NCI-H345 (cell line): ENCODE measurements at regions not wholly inside any gene's neighbourhood (a gene's known extent, or its start where the extent isn't known, plus 50 kb on each side); places are given as distances from the start of the nearest gene placed in this dataset.

Experiments used
- DNase-seq: peaks from one replicate; lab custom pipeline; 2025; lab: John Stamatoyannopoulos, UW

GRCh38 chr6:16851044-16851540, 89.8 kb upstream of the ATXN1 start:
- DNase-seq, result no peak

DNA sequence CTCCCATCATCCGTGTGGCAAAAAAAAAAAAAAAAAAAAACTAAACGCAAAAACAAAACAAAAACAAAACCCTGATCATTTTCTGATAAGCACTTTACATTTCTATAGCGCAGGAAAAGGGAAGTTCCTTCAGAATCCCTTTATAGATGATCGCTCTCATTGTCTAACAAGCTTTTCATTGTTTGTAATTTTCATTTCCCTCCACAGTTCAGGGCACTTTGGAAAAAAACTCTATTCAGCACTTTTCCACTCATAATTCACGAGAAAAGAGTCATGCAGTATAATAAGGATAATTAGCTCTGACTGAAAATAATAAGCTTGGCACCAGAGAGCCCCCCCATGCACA, 89.4 kb upstream of the ATXN1 start:
- no peak for DNase-seq

- no peak for DNase-seq
Observed at GRCh38 chr6:16849988-16850680, 88.9 kb upstream of the ATXN1 start.

DNA sequence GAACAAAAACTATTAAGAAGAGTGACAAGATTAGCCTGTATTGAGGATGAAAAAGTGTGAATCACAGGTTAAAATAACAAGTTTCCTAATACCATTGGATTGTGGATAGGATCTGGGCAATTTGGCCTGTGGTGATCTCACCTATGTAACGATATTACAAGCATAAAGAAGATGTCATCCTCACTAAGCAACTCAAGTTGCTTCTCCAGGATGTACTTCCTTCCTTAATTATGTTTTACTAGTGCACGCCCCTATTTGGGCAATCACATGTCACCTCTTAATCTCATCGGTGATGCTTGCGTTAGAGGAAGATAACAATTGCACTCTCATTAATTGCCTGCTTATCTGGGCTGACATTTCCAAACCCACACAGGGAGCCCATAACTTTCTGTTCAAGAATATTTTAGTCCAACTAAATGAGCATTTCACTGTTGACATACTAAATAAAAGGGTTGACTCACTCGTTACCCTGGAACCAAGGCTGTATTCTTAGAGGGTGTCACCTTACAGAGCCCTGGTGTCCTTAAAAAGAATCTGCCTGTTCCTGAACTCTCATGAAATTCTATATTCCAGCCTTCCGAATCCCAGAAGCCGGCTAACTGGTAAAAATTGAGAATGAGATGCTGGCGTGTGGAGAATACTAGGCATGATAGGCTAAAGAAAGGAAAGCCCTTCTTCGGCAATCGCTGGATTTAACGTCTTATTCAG, 88.2 kb upstream of the ATXN1 start:
- DNase-seq, result no peak

- DNase-seq, result no peak
Observed at GRCh38 chr6:16846399-16846778, 85.1 kb upstream of the ATXN1 start.

- DNase-seq, result no peak
Observed at GRCh38 chr6:16844183-16844582, 82.9 kb upstream of the ATXN1 start.

- DNase-seq, result no peak
Observed at GRCh38 chr6:16842676-16843075, 81.4 kb upstream of the ATXN1 start.

GRCh38 chr6:16841241-16841640, 80.0 kb upstream of the ATXN1 start:
- DNase-seq, result no peak

DNA sequence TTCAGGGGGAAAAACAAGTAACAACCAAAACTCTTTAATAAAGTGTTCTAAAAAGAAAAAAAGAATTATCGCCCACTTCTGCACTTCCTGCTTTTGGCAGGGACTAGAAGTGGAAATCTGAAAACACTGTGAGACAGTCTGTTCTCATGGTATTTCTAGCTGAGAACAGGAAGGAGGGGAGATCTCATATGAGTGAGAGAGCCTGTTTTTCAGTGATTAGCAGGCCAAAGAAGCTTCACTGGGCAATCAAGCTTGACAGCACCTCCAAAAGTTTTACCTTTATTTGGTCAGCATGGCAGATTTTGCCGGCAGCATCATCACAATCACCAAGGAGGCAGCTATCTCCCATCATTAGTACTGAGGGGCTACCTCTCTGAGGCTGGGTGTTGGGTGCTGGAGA, 79.5 kb upstream of the ATXN1 start:
- no peak for DNase-seq

GRCh38 chr6:16840291-16840690, 79.0 kb upstream of the ATXN1 start:
- DNase-seq, result no peak

- DNase-seq, result no peak
Observed at GRCh38 chr6:16839631-16840179, 78.4 kb upstream of the ATXN1 start.

- no peak for DNase-seq
Observed at GRCh38 chr6:16837217-16837972, 76.1 kb upstream of the ATXN1 start.

DNA sequence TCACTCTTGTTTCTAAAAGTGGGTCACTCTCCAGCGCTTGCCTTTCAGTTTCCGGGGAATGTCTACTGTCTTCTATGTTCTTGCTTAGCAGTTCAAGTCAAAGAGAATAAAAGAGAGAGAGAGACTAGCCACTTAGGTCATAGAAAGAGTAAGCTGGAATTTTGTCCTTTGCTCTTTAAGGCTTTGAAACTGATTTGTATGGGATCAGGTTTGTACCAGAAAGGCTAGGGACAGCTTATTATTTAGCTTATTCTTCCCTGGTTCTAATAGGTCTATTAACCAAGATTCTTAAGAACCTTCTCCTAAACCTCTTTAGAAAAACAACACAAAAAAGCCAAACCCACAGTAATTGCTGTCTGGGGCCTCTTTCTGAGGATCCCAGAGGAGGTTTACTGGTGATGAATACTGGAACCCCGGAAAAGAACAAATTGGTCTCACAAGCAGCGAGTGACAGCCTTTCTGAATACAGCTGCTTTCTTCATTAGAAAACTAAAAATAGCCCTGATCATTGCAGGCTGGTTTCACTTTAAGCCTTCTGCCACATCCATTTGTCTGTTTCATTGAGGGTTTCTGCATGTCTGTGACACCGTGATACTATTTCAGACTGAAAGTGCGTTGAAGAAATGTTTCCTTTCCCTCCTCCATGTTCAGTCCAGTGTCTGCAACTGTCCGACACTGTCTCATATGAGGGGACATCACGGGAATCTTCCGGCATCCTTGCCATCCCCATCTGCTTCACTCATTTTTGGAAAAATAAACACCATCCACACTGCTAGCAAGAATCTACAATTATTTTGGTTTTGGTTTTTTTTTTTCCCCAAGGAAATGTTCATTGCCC, 75.1 kb upstream of the ATXN1 start:
- DNase-seq, result no peak

DNA sequence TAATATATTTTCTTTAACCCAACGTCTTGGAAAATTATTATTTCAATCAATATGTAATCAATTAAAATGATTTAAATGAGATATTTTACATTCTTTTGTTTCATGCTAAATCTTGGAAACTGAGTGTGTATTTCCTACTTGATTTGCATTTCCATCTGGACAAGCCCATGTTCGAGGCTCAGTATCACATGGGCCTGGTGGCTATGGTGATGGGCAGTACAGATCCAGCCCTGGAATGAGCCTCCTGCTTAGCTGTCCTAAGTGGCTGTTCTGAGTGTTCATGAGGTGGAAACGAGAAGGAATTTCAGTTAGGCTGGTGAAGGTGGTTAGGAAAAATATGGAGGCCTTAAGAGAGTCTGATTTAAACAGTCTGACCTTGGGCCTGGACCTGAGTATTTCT, 73.0 kb upstream of the ATXN1 start:
- DNase-seq, result no peak

DNA sequence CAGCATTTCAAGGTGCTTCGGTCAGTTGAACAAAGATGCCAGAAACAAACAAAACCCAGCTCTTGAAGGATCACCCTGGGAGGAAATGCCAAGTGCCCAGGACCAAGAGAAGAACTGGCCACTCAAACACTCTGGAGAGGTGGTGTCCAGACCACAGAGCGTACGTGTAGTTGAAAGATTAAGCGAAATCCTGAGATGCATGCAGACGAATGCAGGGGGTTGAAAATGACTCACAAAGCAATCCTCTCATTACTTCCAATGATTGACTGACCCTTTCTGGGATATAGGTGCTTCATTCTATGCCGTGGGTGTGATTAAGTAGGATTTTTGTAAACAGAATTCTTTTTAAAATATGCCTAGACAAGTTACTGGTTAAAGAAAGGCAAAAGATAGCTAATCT, 71.5 kb upstream of the ATXN1 start:
- no peak for DNase-seq

- DNase-seq, result no peak
Observed at GRCh38 chr6:16832043-16832567, 70.8 kb upstream of the ATXN1 start.

DNA sequence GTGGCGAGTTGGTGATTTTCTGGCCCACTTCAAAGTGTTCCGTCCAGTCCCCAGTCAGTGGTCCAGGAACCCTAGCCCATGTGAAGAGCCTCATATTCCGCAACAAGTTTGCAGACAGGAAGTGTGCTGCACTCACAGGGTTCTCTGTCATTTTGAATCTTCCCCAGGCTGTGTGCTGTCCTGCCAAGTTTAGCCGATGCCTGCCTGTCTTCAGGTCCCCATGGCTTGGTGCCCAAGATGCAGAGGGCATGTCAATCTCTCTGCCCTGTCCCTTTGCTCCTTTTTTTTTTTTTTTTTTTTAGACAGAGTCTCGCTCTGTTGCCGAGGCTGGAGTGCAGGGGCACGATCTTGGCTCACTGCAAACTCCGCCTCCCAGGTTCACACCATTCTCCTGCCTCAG, 69.9 kb upstream of the ATXN1 start:
- DNase-seq, result no peak

- no peak for DNase-seq
Observed at GRCh38 chr6:16828058-16828457, 66.8 kb upstream of the ATXN1 start.

- no peak for DNase-seq
Observed at GRCh38 chr6:16827627-16828026, 66.4 kb upstream of the ATXN1 start.

DNA sequence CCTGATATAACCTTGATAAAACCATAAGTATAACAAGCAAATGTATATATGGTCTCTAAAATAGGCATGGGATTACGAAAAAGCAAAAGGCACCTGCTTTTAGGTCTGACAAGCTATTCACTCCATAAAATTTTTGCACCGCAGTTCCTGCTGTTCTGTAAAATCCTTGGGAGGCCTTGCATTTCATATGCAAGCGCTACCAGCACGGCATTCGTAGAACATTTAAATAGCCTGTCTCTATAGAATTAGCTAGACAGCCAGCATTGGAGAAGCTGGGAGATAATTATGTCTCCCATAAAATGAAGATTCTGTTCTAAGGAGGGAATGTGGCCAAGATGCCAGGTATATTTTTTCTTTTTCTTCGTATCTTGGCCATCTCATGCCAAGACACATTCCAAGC, 64.5 kb upstream of the ATXN1 start:
- DNase-seq, result no peak

DNA sequence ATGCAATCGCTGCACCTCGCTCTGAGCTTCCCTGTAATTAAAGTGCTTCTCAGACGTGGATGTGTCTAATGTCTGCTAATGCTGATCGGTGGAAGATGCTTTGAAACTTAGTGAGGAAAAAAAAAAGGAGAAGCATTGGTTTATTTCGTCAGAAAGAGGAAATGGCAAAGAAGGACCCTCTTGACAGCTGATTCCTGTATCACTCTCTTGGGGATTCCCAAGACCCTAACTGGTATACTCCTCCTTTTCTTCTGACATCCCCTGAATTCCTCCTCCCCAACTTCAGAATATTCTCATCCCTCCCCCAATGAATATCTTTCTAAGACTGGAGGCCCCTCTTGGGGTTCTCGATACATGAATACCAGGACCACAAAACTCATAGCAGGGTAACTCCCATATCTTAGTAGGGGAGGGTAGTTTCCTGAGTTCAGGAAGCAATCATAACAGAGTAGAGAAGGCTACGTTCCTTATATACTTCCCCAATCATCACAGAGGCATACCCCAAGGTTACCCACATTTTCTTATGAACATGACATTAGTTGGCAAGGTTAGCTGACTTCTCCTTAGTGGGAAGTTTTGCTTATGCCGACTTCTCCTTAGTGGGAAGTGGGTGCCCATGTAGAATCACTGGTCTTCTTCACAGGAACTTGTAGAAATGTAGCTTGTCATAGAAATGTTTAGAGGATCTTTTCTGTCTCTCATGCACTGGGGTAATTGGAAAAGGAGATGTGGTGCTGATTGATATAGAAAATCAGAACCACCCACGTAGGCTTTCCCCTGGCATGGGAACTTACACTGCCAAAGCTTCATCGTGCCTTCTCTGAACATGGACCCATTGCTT, 63.8 kb upstream of the ATXN1 start:
- DNase-seq, result no peak
